ENCODE measurements at regions not wholly inside any gene's neighbourhood (a gene's known extent, or its start where the extent isn't known, plus 50 kb on each side); places are given as distances from the start of the nearest gene placed in this dataset.
"Not testable (repeated sequence)": the region's sequence is repeated elsewhere in the genome, so short reads cannot be mapped to it uniquely, and the experiment has no call there.

- not testable (repeated sequence) for H3K27me3 ChIP-seq (ENCODE audit: insufficient read depth, low read length); H3K4me1 ChIP-seq (ENCODE audit: insufficient read depth, low read length); H3K4me3 ChIP-seq (ENCODE audit: low read length); H3K9me3 ChIP-seq (ENCODE audit: low read depth, low read length)
Measured at GRCh38 chr6:71360556-71361335, 72.1 kb downstream of the OGFRL1 start.

DNA sequence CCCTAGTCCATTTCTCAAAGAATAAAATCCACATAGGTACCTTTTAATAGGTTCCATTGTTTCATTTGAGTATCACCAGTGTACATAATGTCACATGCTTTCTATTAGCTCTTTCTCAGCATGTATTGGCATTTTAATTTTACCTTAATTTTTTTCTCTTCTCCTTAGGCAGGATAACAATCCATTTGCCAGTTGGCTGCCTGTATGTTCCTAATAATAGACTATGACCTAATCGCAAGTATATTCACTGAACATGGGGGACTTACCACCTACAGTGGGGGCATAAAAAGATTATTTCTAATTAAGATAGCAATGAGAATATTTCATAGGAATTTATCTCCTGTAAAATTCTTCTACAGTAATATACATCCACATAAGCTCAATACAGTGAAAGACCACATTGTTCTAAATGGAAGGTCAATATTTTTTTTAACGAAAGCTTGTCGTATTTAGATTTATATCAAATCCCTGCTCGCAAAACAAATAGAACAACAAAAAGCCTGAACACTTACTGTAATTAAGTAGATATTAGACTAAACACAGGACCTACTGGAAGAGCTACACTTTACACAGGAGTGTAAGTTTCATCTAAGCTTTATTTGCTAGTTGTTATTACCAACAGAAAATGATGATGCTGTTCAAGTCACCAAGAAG, 76.4 kb downstream of the OGFRL1 start:
- Histone ChIP-seq H3K4me3 (ENCODE audit: low read length) (no peak overlapping the region), H3K9me3 (ENCODE audit: low read depth, low read length) (no peaks in the 10 kb centered on the region), H3K27me3 (ENCODE audit: insufficient read depth, low read length) (no peaks in the 10 kb centered on the region), H3K4me1 (ENCODE audit: insufficient read depth, low read length) (peaks cover 7% of the 10 kb centered on the region)

DNA sequence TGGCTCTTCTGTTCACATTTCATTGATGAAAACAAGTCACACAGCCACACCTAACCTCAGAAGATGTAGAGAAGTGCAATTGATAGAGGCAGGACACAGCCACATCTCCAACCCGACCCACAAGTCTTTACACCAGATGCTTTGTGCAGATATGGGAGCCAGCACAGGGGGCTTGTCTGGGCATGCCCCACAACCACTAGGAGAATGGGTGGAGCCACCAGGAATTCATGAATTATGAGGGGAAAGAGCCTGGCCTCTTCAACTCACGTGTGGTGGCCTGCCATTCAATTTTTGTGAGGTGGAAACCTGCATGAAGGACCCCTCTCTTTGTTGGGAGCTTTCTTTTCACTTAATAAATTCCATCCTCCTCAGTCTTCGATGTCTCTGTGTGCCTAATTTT, 79.1 kb downstream of the OGFRL1 start:
- Histone ChIP-seq H3K9me3 (ENCODE audit: low read depth, low read length) (no peaks in the 10 kb centered on the region), H3K4me3 (ENCODE audit: low read length) (no peak overlapping the region), H3K27me3 (ENCODE audit: insufficient read depth, low read length) (no peaks in the 10 kb centered on the region), H3K4me1 (ENCODE audit: insufficient read depth, low read length) (peaks cover 7% of the 10 kb centered on the region)

DNA sequence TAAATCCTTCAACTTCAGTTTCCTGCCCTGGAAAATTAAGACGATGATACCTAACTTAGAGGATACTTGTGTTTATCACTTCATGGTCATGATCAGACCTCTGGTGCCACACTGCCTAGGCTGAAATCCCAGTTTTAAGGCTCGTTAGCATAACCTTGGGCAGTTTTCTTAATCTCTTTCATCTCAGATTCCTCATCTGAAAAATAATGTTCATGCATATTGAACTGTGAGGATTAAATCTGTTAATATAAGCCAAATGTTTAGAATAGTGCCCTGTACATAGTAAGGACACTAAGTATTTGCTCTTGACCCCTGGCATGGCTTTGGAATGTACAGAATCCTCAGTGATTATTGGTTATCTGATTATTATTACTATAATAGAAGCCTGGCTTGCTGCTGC, 79.7 kb downstream of the OGFRL1 start:
- Histone ChIP-seq H3K4me3 (ENCODE audit: low read length) (no peak overlapping the region), H3K9me3 (ENCODE audit: low read depth, low read length) (no peaks in the 10 kb centered on the region), H3K4me1 (ENCODE audit: insufficient read depth, low read length) (peaks cover 7% of the 10 kb centered on the region), H3K27me3 (ENCODE audit: insufficient read depth, low read length) (no peaks in the 10 kb centered on the region)

DNA sequence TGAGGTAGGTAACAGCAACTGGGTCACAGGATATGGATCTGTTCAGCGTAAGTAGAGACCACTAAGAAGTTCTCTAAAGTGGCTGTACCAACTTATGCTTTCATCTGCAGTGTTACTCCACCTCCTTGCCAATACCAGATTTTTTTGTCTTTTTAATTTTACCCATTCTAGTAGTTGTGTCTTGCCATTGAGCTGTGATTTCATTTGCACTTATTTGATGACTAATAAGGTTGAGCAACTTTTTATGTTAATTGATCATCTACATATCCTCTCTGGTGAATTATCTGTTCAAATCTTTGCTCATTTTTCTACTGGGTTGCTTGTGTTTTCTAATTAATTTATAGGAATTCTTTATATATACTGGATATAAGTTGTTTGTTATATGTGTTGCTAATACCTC, 82.9 kb downstream of the OGFRL1 start:
- Histone ChIP-seq H3K4me3 (ENCODE audit: low read length) (no peak overlapping the region), H3K9me3 (ENCODE audit: low read depth, low read length) (no peaks in the 10 kb centered on the region), H3K4me1 (ENCODE audit: insufficient read depth, low read length) (peaks cover 2% of the 10 kb centered on the region), H3K27me3 (ENCODE audit: insufficient read depth, low read length) (no peaks in the 10 kb centered on the region)

DNA sequence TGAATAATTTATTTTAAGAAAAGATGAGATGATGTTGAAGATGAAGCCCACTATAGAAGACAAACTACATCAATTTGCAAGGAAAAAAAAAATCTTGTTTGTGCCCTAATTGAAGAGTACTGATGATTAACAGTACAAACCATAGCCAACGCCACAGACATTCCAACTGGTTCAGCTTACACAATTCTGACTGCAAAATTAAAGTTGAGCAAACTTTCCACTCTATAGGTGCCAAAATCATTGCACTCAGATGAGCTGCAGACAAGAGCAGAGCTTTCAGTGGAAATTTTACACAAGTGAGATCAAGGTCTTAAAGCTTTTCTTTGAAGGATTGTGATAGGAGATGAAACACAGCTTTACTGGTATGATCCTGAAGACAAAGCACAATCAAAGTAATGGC, 85.3 kb downstream of the OGFRL1 start:
- H3K4me3 ChIP-seq (ENCODE audit: low read length) = no peak overlapping the region
- H3K27me3 ChIP-seq (ENCODE audit: insufficient read depth, low read length) = no peaks in the 10 kb centered on the region
- no peaks in the 10 kb centered on the region for H3K4me1 ChIP-seq (ENCODE audit: insufficient read depth, low read length)
- no peaks in the 10 kb centered on the region for H3K9me3 ChIP-seq (ENCODE audit: low read depth, low read length)

DNA sequence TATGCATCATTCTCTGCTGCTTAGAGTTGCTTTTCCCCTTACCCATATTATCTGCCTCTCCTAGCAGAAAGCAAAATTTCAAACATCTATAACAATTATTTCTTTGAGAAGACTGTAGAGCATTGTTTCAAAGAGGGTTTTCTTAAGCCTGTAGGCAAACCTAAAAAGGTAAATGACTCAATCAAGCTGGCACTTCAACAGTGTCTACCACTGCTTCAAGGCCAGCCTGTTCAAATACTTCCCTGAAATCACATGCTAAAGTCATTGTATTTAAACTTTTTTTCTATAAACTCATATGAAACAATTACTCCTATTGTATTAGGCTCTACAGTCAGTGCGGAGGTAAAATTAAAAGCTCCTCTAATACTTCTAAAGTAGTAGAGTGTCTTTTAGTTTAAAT, 87.1 kb downstream of the OGFRL1 start:
- H3K9me3 ChIP-seq (ENCODE audit: low read depth, low read length) = no peaks in the 10 kb centered on the region
- H3K4me1 ChIP-seq (ENCODE audit: insufficient read depth, low read length) = no peaks in the 10 kb centered on the region
- H3K27me3 ChIP-seq (ENCODE audit: insufficient read depth, low read length) = no peaks in the 10 kb centered on the region
- H3K4me3 ChIP-seq (ENCODE audit: low read length) = no peak overlapping the region

DNA sequence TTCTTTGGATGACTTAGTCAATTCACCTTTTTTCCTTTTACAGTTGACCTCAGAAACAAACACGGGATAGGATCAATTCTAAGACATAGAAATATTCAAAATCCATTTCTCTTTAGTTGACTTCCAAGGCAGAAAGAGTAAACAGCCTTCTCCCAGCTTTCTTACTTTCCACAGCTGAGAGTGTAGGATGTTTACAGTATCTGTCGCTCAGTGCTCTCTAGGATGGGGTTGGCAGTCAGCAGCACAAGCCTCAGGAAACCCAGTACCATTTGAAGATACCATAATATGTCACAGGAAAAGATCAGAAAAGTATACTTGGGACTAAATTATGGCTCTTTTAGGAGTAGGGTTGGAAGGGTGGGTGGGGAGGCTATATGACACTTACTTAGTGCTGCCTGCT, 88.2 kb downstream of the OGFRL1 start:
- Histone ChIP-seq H3K27me3 (ENCODE audit: insufficient read depth, low read length) (no peaks in the 10 kb centered on the region), H3K4me3 (ENCODE audit: low read length) (no peak overlapping the region), H3K9me3 (ENCODE audit: low read depth, low read length) (no peaks in the 10 kb centered on the region)

GRCh38 chr6:71383476-71383875, 94.9 kb downstream of the OGFRL1 start:
- H3K9me3 ChIP-seq (ENCODE audit: low read depth, low read length) = no peaks in the 10 kb centered on the region
- peaks cover 2% of the 10 kb centered on the region for H3K27me3 ChIP-seq (ENCODE audit: insufficient read depth, low read length)
- no peak overlapping the region for H3K4me3 ChIP-seq (ENCODE audit: low read length)
- no peaks in the 10 kb centered on the region for H3K4me1 ChIP-seq (ENCODE audit: insufficient read depth, low read length)

More for the DNA sequence above, 88.2 kb downstream of the OGFRL1 start:
- H3K4me1 ChIP-seq (ENCODE audit: insufficient read depth, low read length) = no peaks in the 10 kb centered on the region

DNA sequence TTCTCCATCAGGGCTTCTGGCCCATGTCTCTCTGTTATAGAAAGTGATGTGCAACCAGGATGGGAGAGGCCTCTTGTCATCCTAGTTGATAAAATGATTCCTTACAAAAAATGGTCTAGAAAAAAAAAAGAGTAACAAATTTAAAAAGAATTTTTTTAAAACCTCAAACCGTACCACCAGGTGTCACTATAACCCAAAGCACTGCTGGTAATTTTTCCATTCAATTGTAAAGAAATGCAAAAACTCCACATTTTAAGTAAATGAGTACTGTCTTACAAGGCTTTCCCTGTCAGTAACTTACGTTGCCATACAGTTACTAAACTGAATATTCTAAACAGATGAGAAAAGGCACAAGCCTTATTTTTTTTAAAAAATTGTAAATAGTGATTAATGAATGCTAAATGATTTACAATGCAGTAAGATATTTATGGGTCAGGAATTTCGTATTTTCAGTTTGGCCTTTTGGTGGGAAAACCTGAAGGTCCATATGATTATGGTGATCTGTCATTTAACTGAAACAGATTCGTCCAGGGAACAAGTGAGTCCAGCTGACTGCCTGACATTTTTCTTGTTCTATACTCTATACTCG, 95.4 kb downstream of the OGFRL1 start:
- H3K9me3 ChIP-seq (ENCODE audit: low read depth, low read length) = no peaks in the 10 kb centered on the region
- H3K27me3 ChIP-seq (ENCODE audit: insufficient read depth, low read length) = peaks cover 2% of the 10 kb centered on the region
- H3K4me3 ChIP-seq (ENCODE audit: low read length) = no peak overlapping the region
- H3K4me1 ChIP-seq (ENCODE audit: insufficient read depth, low read length) = no peaks in the 10 kb centered on the region

- no peaks in the 10 kb centered on the region for H3K4me1 ChIP-seq (ENCODE audit: insufficient read depth, low read length)
- no peak overlapping the region for H3K4me3 ChIP-seq (ENCODE audit: low read length)
- peaks cover 2% of the 10 kb centered on the region for H3K27me3 ChIP-seq (ENCODE audit: insufficient read depth, low read length)
- no peaks in the 10 kb centered on the region for H3K9me3 ChIP-seq (ENCODE audit: low read depth, low read length)
Measured at GRCh38 chr6:71385111-71385822, 96.7 kb downstream of the OGFRL1 start.

GRCh38 chr6:71386215-71386614, 97.6 kb downstream of the OGFRL1 start:
- Histone ChIP-seq H3K4me1 (ENCODE audit: insufficient read depth, low read length) (no peaks in the 10 kb centered on the region), H3K4me3 (ENCODE audit: low read length) (no peak overlapping the region), H3K27me3 (ENCODE audit: insufficient read depth, low read length) (peaks cover 2% of the 10 kb centered on the region), H3K9me3 (ENCODE audit: low read depth, low read length) (no peaks in the 10 kb centered on the region)

GRCh38 chr6:71387179-71387578, 98.6 kb downstream of the OGFRL1 start:
- H3K27me3 ChIP-seq (ENCODE audit: insufficient read depth, low read length) = peaks cover 2% of the 10 kb centered on the region
- no peak overlapping the region for H3K4me3 ChIP-seq (ENCODE audit: low read length)
- no peaks in the 10 kb centered on the region for H3K9me3 ChIP-seq (ENCODE audit: low read depth, low read length)
- H3K4me1 ChIP-seq (ENCODE audit: insufficient read depth, low read length) = no peaks in the 10 kb centered on the region

- Histone ChIP-seq H3K9me3 (ENCODE audit: low read depth, low read length) (no peaks in the 10 kb centered on the region), H3K4me1 (ENCODE audit: insufficient read depth, low read length) (no peaks in the 10 kb centered on the region), H3K4me3 (ENCODE audit: low read length) (no peak overlapping the region), H3K27me3 (ENCODE audit: insufficient read depth, low read length) (peaks cover 2% of the 10 kb centered on the region)
Measured at GRCh38 chr6:71388068-71388744, 99.6 kb downstream of the OGFRL1 start.
